B cell (primary cell): ENCODE measurements at regions not wholly inside any gene's neighbourhood (a gene's known extent, or its start where the extent isn't known, plus 50 kb on each side); places are given as distances from the start of the nearest gene placed in this dataset.

Experiments used
- ATAC-seq: fragments of 200-7000 bp; cut with Tn5 transposase; one replicate; pipeline ENCODE4 v1.10.0; 2021; ENCODE audit warnings: low read depth, mild to moderate bottlenecking, moderate number of reproducible peaks, moderate library complexity
- CTCF ChIA-PET: fragments of 350-600 bp; sonication (Branson Sonifier 250); formaldehyde crosslinking; loops from one replicate; lab custom pipeline; 2021; ENCODE audit warnings: antibody characterized with exemption, inconsistent platforms; lab: Charles Lee
- POLR2A ChIA-PET: fragments of 350-600 bp; sonication (Branson Sonifier 250); formaldehyde crosslinking; loops from one replicate; lab custom pipeline; 2021; ENCODE audit warnings: antibody characterized with exemption; lab: Charles Lee
- DNase-seq: peaks from one replicate; pipeline ENCODE4 v3.0.0; 2013
- H2AFZ ChIP-seq: 2 replicates; pipeline ENCODE4 v1.6.1; 2012; ENCODE audit warnings: mild to moderate bottlenecking, low read depth, low read length; ENCODE audit not compliant: insufficient read depth, poor library complexity, severe bottlenecking
- H3K27ac ChIP-seq, 2 donors: 1 replicate in 1 of 2; 2 replicates in 1 of 2; pipeline ENCODE4 v1.5.1; 2012 to 2013; ENCODE audit warnings: low read length in 2 of 2, mild to moderate bottlenecking in 2 of 2, moderate library complexity in 1 of 2
- H3K27me3 ChIP-seq, 4 experiments: fragments of 200-600 bp in 1 of 4; sonication (generic) in 1 of 4; replicated peaks in 1 of 4; 1 replicate in 2 of 4; 2 replicates in 2 of 4; pipeline versions ENCODE4 v1.6.1 to v1.7.0; 2013 to 2016; ENCODE audit warnings: low read length in 3 of 4, mild to moderate bottlenecking in 2 of 4, mixed read lengths in 1 of 4, moderate library complexity in 1 of 4; ENCODE audit not compliant: insufficient read depth in 4 of 4, control insufficient read depth in 3 of 4; ENCODE audit errors: control extremely low read depth in 1 of 4
- H3K36me3 ChIP-seq, 2 experiments: replicated peaks in 1 of 2; 1 replicate in 1 of 2; 2 replicates in 1 of 2; pipeline versions ENCODE4 v1.6.1 to v1.7.1; 2013; ENCODE audit warnings: low read length in 1 of 2; ENCODE audit not compliant: insufficient read depth in 2 of 2, control insufficient read depth in 1 of 2; ENCODE audit errors: control extremely low read depth in 1 of 2, extremely low read depth in 1 of 2
- H3K4me1 ChIP-seq, 2 donors: fragments of 200-600 bp in 1 of 2; sonication (generic) in 1 of 2; 1 replicate in 1 of 2; 2 replicates in 1 of 2; pipeline versions ENCODE4 v1.5.1 to v1.6.1; 2013 to 2017; ENCODE audit warnings: low read length in 2 of 2; ENCODE audit not compliant: control insufficient read depth in 2 of 2, insufficient read depth in 2 of 2
- H3K4me2 ChIP-seq: replicated peaks from 2 replicates; pipeline ENCODE3; 2012; ENCODE audit warnings: mild to moderate bottlenecking, low read depth, low read length; ENCODE audit not compliant: poor library complexity, severe bottlenecking
- H3K4me3 ChIP-seq, 5 experiments: fragments of 200-600 bp in 1 of 5; sonication (generic) in 1 of 5; 1 replicate in 3 of 5; 2 replicates in 2 of 5; pipeline versions ENCODE4 v1.5.1 to v1.7.0; 2011 to 2016; ENCODE audit warnings: low read length in 4 of 5, mild to moderate bottlenecking in 4 of 5, low read depth in 2 of 5, control low read depth in 1 of 5, moderate library complexity in 1 of 5; ENCODE audit not compliant: insufficient read depth in 1 of 5; ENCODE audit errors: control extremely low read depth in 1 of 5, extremely low read depth in 1 of 5
- H3K79me2 ChIP-seq: fragments of 200-600 bp; sonication (generic); one replicate; pipeline ENCODE4 v1.6.0; 2016; ENCODE audit warnings: low read length; ENCODE audit not compliant: control insufficient read depth, insufficient read depth
- H3K9ac ChIP-seq: fragments of 200-600 bp; sonication (generic); 2 replicates; pipeline ENCODE4 v1.6.1; 2017; ENCODE audit warnings: mild to moderate bottlenecking, low read length, moderate library complexity
- H3K9me3 ChIP-seq, 3 donors: one replicate each; pipeline versions ENCODE4 v1.6.1 to v1.7.1; 2013; ENCODE audit warnings: low read length in 2 of 3; ENCODE audit not compliant: control insufficient read depth in 2 of 3, insufficient read depth in 1 of 3; ENCODE audit errors: control extremely low read depth in 1 of 3
- H4K20me1 ChIP-seq: 2 replicates; pipeline ENCODE4 v1.6.0; 2012; ENCODE audit warnings: mild to moderate bottlenecking, low read length; ENCODE audit not compliant: insufficient read depth, control insufficient read depth, poor library complexity, severe bottlenecking
- H3K27ac Mint-ChIP-seq: one replicate; pipeline ENCODE4 v1.8.0; 2021; ENCODE audit warnings: mixed read lengths
- H3K27me3 Mint-ChIP-seq: one replicate; pipeline ENCODE4 v1.8.0; 2021; ENCODE audit warnings: mixed read lengths
- H3K4me1 Mint-ChIP-seq: one replicate; pipeline ENCODE4 v1.8.0; 2021; ENCODE audit warnings: mixed read lengths
- H3K4me3 Mint-ChIP-seq: one replicate; pipeline ENCODE4 v1.8.0; 2021; ENCODE audit warnings: mixed read lengths
- H3K9me3 Mint-ChIP-seq: one replicate; pipeline ENCODE4 v1.8.0; 2022; ENCODE audit warnings: mixed read lengths; ENCODE audit not compliant: insufficient read depth
- CTCF ChIP-seq: fragments of 200-600 bp; IDR thresholded peaks from one replicate; pipeline ENCODE4 v1.8.0; 2022; ENCODE audit warnings: antibody characterized with exemption, mild to moderate bottlenecking
- EZH2 ChIP-seq: IDR thresholded peaks from 2 replicates; pipeline ENCODE4 v1.6.1; 2012; ENCODE audit warnings: borderline replicate concordance, low read depth, mild to moderate bottlenecking, moderate library complexity, low read length; ENCODE audit not compliant: insufficient read depth, poor library complexity, severe bottlenecking
- WGBS: methylation state at CpG from one replicate; pipeline ENCODE4 v1.1.5; 2013; ENCODE audit warnings: missing lambda C conversion rate; ENCODE audit not compliant: insufficient coverage; 5-methylcytosine and 5-hydroxymethylcytosine counted together
- intact Hi-C: fragments of 100-400 bp; cut with micrococcal nuclease; formaldehyde crosslinking; loops from one replicate; pipeline ENCODE4 v1.10.0; 2022

GRCh38 chr2:235218486-235218907, 266.7 kb downstream of the SH3BP4 start:
- Histone ChIP-seq H3K4me3 (no peak overlapping the region), H2AFZ (no peak overlapping the region), H3K79me2 (no peaks in the 10 kb centered on the region), H4K20me1 (no peaks in the 10 kb centered on the region), H3K4me2 (no peak overlapping the region), H3K27me3 (peaks cover 0 to 9% (median 0%) of the 10 kb centered on the region in 4 experiments), H3K9ac (no peak overlapping the region), H3K9me3 (no peaks in the 10 kb centered on the region), H3K4me1 (no peaks in the 10 kb centered on the region), H3K36me3 (no peaks in the 10 kb centered on the region), H3K27ac (no peak overlapping the region)
- WGBS = 66% methylated on average over 10 of the region's 10 CpGs
- no peak overlapping the region for H3K4me3 Mint-ChIP-seq
- no peaks in the 10 kb centered on the region for H3K4me1 Mint-ChIP-seq
- TF ChIP-seq EZH2 (no peak), CTCF (no peak)
- no peak overlapping the region for H3K27ac Mint-ChIP-seq
- intact Hi-C loops = no loop called here
- no peak for ATAC-seq
- H3K9me3 Mint-ChIP-seq = no peaks in the 10 kb centered on the region
- ChIA-PET CTCF (interaction anchor here (0.6 kb wide), 1 partner anchor 9 kb away, joined by 3 read pairs; no protein-coding TSS in a partner anchor), POLR2A (no interaction called here)
- H3K27me3 Mint-ChIP-seq = peaks cover 25% of the 10 kb centered on the region
- no peak for DNase-seq

DNA sequence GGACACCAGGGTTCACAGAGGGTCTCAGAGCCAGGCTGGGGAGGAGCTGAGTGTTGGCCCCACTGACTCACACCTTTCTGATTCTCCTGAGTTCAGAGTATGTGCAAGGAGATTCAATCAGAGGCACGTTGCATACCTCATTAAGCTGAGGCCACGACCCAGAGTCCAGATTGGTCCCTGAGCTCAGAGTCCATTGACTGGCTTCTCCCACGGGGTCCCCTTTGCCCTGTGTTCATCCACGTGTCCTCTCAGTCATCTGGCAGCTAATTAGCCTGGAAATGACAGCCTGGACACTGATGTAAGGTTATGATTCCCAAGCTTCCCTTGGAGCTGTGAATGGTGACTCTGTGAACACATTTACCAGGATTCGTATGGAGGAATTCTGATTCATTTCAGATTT, 267.2 kb downstream of the SH3BP4 start:
- intact Hi-C loops = no loop called here
- no peak for DNase-seq
- Mint-ChIP-seq H3K4me1 (no peaks in the 10 kb centered on the region), H3K27ac (no peak overlapping the region), H3K27me3 (peaks cover 23% of the 10 kb centered on the region), H3K4me3 (no peak overlapping the region), H3K9me3 (no peaks in the 10 kb centered on the region)
- Histone ChIP-seq H3K27ac (no peak overlapping the region), H4K20me1 (no peaks in the 10 kb centered on the region), H3K4me1 (no peaks in the 10 kb centered on the region), H3K9me3 (no peaks in the 10 kb centered on the region), H3K9ac (no peak overlapping the region), H3K36me3 (no peaks in the 10 kb centered on the region), H3K79me2 (no peaks in the 10 kb centered on the region), H3K4me2 (no peak overlapping the region), H3K4me3 (no peak overlapping the region), H3K27me3 (peaks cover 0 to 5% (median 0%) of the 10 kb centered on the region in 4 experiments), H2AFZ (no peak overlapping the region)
- ChIA-PET CTCF (no interaction called here), POLR2A (no interaction called here)
- TF ChIP-seq EZH2 (no peak), CTCF (no peak)
- no peak for ATAC-seq
- 77% methylated on average over 4 of the region's 5 CpGs for WGBS
